Omental fat pad (tissue), 3 donors: ENCODE measurements at regions not wholly inside any gene's neighbourhood (a gene's known extent, or its start where the extent isn't known, plus 50 kb on each side); places are given as distances from the start of the nearest gene placed in this dataset.

Experiments
- ATAC-seq: fragments of 150-250 bp; one replicate; pipeline ENCODE4 v1.9.1; 2016; ENCODE audit warnings: mild to moderate bottlenecking, moderate library complexity; ENCODE audit not compliant: low FRiP score
- DNase-seq: peaks from one replicate; pipeline ENCODE4 v3.0.0-alpha.2; 2019; ENCODE audit warnings: low spot score
- TF ChIP-seq, protein P1 (sequence below), 3 donors: fragments of 450-650 bp; IDR thresholded peaks; one replicate each; pipeline ENCODE4 v1.5.1; 2016 to 2017; ENCODE audit warnings: antibody characterized with exemption in 3 of 3, mild to moderate bottlenecking in 3 of 3, moderate library complexity in 2 of 3

- DNase-seq, result no peak
- ATAC-seq, result no peak
- TF ChIP-seq, protein P1, sequence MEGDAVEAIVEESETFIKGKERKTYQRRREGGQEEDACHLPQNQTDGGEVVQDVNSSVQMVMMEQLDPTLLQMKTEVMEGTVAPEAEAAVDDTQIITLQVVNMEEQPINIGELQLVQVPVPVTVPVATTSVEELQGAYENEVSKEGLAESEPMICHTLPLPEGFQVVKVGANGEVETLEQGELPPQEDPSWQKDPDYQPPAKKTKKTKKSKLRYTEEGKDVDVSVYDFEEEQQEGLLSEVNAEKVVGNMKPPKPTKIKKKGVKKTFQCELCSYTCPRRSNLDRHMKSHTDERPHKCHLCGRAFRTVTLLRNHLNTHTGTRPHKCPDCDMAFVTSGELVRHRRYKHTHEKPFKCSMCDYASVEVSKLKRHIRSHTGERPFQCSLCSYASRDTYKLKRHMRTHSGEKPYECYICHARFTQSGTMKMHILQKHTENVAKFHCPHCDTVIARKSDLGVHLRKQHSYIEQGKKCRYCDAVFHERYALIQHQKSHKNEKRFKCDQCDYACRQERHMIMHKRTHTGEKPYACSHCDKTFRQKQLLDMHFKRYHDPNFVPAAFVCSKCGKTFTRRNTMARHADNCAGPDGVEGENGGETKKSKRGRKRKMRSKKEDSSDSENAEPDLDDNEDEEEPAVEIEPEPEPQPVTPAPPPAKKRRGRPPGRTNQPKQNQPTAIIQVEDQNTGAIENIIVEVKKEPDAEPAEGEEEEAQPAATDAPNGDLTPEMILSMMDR (IDR thresholded peaks at IDR 0.05), result no peak
These were observed 75.4 kb upstream of the MAP3K1 start for GRCh38 chr5:56739990-56740389.

DNA sequence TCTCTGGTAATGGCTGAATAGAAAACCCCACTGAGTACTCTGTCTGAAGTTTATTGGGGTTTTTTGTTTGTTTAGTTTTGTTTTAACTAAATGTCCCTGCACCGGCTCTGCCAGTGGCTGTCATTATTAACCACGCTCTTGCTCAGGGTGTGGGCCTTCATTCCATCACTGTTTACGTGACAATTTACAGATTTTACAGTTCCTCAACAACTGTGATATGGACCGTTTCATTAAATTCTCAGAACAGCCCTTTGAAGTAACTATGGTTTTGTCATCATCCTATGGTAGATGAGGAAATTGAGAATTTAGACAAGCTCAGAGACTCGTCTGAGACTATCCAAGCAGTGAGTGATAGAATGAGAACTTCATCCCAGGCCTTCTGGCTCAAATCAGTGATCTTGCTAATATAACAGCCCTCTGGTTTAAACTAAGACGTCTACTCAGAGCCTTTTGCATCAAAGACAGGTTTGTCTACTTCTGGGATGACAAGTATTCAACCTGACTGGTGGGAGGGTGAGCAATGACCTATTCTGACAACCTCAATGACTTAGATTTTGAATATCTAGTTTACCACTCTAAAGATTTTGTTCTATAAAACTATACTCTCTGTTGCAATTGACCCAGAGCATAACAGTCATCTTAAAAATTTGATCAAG, 77.3 kb upstream of the MAP3K1 start:
- no peak for ATAC-seq
- DNase-seq, result no peak
- TF ChIP-seq, protein P1 (IDR thresholded peaks at IDR 0.05), result no peak

- no peak for ATAC-seq
- TF ChIP-seq, protein P1 (IDR thresholded peaks at IDR 0.05), result no peak
- DNase-seq, result no peak
These were observed 78.2 kb upstream of the MAP3K1 start for GRCh38 chr5:56737002-56737621.

DNA sequence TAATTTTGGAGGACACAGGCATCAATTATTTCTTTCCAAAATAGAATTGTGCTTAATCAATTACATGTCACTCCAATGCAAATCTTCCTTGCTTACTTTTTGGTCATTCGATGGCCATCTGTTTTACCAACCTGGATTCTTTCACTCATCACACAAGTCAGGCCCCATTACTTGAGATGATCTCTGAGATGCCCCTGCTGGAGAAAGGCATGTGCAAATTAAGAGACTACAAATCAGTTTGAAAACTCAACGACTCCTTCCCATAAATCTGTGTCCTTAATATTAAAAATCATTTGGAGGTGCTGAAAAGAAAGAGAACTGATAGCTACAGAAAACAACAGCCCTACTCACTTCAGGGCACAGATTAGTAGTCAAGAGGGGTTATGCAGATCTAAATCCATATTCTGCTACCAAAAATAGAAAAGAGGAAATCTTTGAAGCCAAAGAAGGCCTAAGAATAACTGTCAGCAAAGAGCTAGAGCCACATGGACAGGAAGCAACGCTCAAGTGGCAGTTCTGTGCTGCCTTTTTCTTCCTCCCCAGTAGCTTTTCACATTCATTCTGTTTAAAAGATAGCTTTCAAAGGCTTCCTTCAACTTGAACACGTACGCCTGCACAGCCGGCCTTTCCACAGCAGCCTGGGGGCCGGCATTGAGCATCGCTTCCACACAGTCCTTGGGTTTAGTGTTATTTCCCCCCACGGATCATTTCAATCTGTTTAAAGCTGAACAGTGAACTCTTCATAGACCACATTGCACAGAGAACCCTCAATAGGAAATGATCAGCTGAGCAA, 79.3 kb upstream of the MAP3K1 start:
- DNase-seq, result no peak
- TF ChIP-seq, protein P1 (IDR thresholded peaks at IDR 0.05), result no peak
- no peak for ATAC-seq

- no peak for DNase-seq
- TF ChIP-seq, protein P1 (IDR thresholded peaks at IDR 0.05), result no peak
- ATAC-seq, result no peak
These were observed 81.2 kb upstream of the MAP3K1 start for GRCh38 chr5:56734091-56734694.

- no peak for DNase-seq
- TF ChIP-seq, protein P1 (IDR thresholded peaks at IDR 0.05), result no peak
- ATAC-seq, result no peak
These were observed 81.8 kb upstream of the MAP3K1 start for GRCh38 chr5:56733580-56733979.
